Esophagus squamous epithelium (tissue), 4 donors: ENCODE measurements at regions not wholly inside any gene's neighbourhood (a gene's known extent, or its start where the extent isn't known, plus 50 kb on each side); places are given as distances from the start of the nearest gene placed in this dataset.

ENCODE experiments used
- CTCF ChIP-seq, 6 experiments: fragments of 450-650 bp in 4 of 6; fragments of 200-600 bp in 2 of 6; sonication (generic) in 2 of 6; IDR thresholded peaks; one replicate each; pipeline ENCODE4 v1.5.1; 2016 to 2019; ENCODE audit warnings: antibody characterized with exemption in 6 of 6, mild to moderate bottlenecking in 4 of 6, moderate library complexity in 4 of 6
- POLR2A ChIP-seq, 4 donors: fragments of 450-650 bp; IDR thresholded peaks; one replicate each; pipeline ENCODE4 v1.6.1; 2017; ENCODE audit warnings: antibody characterized with exemption in 4 of 4, mild to moderate bottlenecking in 4 of 4, moderate library complexity in 3 of 4

DNA sequence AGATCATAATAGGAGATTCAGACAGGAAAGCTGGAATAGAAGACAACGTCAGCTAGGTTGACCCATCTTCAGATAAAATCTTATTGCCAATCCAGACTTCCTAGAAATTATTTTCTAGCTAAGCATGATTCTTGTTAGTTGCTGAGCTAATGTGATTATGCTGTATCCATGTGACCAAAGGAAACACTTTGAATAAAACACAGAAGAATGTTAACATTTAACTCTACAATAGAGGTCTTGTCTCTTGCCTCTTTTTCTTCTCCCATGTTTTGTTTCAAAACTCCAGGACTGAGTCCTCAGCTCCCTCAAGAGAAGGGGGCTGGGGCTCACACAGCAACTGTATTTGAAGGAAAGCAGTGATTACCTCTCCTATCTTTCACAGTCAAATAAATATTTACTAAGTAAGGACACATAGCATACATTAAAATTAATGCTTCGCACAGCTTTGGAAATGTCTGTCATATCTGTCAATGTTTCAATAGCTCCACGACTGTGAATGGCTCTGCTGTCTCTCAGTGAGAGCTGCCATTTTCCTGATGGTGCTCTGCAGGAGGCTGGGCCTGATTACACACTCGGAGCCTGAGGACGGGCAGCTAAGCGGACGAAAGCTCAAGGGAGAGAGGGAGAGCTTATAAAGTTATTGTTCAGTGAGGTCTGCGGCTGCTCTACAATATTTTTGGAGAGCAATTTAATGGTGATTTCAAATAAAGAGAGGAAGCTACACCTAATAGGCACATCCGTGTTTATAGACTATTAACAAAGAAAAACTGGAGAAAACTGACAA, 64.8 kb upstream of the ZNF462 start:
- no peak for TF ChIP-seq CTCF (IDR thresholded peaks at IDR 0.05)
- TF ChIP-seq POLR2A (IDR thresholded peaks at IDR 0.05): no peak
